ENCODE measurements at regions not wholly inside any gene's neighbourhood (a gene's known extent, or its start where the extent isn't known, plus 50 kb on each side); places are given as distances from the start of the nearest gene placed in this dataset.

GRCh38 chr18:64333584-64333983 is 184.7 kb upstream of the LINC00305 start:
- H3K4me1 Mint-ChIP-seq: no peaks in the 10 kb centered on the region
- H3K36me3 Mint-ChIP-seq: no peaks in the 10 kb centered on the region
- H3K9me3 Mint-ChIP-seq: no peaks in the 10 kb centered on the region
- no peak overlapping the region for H3K27ac Mint-ChIP-seq
- no peak overlapping the region for H3K4me3 Mint-ChIP-seq
- peaks cover 1% of the 10 kb centered on the region for H3K27me3 Mint-ChIP-seq

DNA sequence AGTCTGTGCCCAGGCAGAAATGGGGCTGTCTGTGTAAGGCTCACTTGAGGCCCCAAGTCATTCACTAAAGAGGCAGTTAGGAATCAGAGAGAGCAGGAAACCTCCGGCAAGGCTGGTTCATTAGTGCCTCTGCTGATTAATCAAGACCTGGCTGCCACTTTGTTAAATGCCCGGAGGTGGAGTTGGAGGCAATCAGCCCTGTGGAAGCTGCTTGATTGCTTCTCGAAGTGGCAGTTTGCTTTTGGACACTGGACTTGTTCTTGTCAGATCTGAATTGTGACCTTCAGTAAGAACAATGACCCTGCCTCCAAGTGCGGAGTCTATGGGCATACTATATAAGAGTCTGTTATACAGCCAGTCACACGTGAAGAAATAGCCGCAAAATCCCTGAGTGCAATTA is 183.9 kb upstream of the LINC00305 start:
- H3K27me3 Mint-ChIP-seq: peaks cover 1% of the 10 kb centered on the region
- no peaks in the 10 kb centered on the region for H3K36me3 Mint-ChIP-seq
- H3K27ac Mint-ChIP-seq: no peak overlapping the region
- H3K9me3 Mint-ChIP-seq: no peaks in the 10 kb centered on the region
- no peak overlapping the region for H3K4me3 Mint-ChIP-seq
- H3K4me1 Mint-ChIP-seq: no peaks in the 10 kb centered on the region

GRCh38 chr18:64331419-64331818 is 182.5 kb upstream of the LINC00305 start:
- Mint-ChIP-seq H3K36me3 (no peaks in the 10 kb centered on the region), H3K27me3 (peaks cover 1% of the 10 kb centered on the region), H3K4me3 (no peak overlapping the region), H3K27ac (no peak overlapping the region), H3K4me1 (no peaks in the 10 kb centered on the region), H3K9me3 (no peaks in the 10 kb centered on the region)

DNA sequence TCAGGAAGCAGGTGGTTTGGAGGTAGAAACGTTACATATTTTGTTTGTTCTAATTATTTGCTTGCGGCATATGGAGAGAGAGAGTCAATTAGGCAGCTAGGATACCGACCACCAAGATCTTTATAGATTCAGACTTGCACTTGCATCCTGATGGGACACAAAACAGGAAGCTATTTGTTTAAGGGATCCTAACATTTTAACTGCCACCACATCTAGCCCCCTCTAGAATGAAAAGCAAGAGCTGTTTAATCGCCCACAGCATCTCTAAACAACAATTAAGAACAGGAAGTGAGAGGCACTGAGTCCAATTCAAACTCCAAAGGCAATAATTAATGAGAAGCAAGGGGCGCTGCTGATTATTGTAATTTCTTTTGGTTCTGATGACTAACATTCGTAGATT is 182.0 kb upstream of the LINC00305 start:
- no peak overlapping the region for H3K4me3 Mint-ChIP-seq
- H3K9me3 Mint-ChIP-seq: no peaks in the 10 kb centered on the region
- peaks cover 1% of the 10 kb centered on the region for H3K27me3 Mint-ChIP-seq
- H3K27ac Mint-ChIP-seq: no peak overlapping the region
- no peaks in the 10 kb centered on the region for H3K36me3 Mint-ChIP-seq
- H3K4me1 Mint-ChIP-seq: no peaks in the 10 kb centered on the region

DNA sequence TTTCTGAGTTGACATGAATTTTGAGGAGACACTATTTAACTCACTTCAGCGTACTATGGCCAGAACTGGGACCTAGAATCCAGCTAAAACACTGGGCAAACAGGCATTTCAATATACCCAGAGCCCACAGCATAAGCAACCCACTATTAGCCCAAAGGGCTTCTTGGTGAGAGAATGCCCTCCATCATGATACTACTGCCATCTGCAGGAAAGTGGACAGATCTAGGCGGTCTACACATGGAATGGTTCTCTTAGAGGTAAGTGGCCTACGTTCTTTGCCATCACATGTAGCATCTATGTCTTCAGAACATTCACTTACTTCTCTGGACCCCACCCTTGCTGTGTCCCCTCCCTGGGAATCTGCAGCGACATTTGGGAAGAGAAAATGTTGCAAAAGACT is 181.3 kb upstream of the LINC00305 start:
- peaks cover 1% of the 10 kb centered on the region for H3K27me3 Mint-ChIP-seq
- no peaks in the 10 kb centered on the region for H3K4me1 Mint-ChIP-seq
- no peaks in the 10 kb centered on the region for H3K9me3 Mint-ChIP-seq
- H3K4me3 Mint-ChIP-seq: no peak overlapping the region
- no peaks in the 10 kb centered on the region for H3K36me3 Mint-ChIP-seq
- no peak overlapping the region for H3K27ac Mint-ChIP-seq

GRCh38 chr18:64322189-64322588 is 173.3 kb upstream of the LINC00305 start:
- no peak overlapping the region for H3K27ac Mint-ChIP-seq
- peaks cover 4% of the 10 kb centered on the region for H3K9me3 Mint-ChIP-seq
- no peaks in the 10 kb centered on the region for H3K27me3 Mint-ChIP-seq
- H3K36me3 Mint-ChIP-seq: no peaks in the 10 kb centered on the region
- H3K4me1 Mint-ChIP-seq: no peaks in the 10 kb centered on the region
- no peak overlapping the region for H3K4me3 Mint-ChIP-seq

DNA sequence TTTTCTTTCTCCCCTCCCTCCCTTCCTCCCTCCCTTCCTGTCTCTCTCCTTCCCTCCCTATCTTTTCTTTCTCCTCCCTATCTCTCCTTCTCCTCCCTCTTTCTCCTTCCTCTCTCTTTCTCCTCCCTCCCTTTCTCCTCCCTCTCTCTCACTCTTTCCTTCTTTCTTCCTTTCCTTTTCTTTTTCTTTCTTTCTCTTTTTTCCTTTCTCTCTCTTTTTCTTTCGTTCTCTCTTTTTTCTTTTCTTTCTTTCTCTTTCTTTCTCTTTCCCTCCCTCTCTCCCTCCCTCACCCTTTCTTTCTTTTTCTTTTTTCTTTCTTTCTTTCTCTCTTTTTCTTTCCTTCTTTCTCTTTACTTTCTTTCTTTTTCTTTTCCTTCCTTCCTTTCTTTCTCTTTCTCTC is 169.7 kb upstream of the LINC00305 start:
- H3K4me1 Mint-ChIP-seq: no peaks in the 10 kb centered on the region
- H3K27ac Mint-ChIP-seq: no peak overlapping the region
- no peak overlapping the region for H3K4me3 Mint-ChIP-seq
- H3K36me3 Mint-ChIP-seq: no peaks in the 10 kb centered on the region
- H3K27me3 Mint-ChIP-seq: no peaks in the 10 kb centered on the region
- H3K9me3 Mint-ChIP-seq: peaks cover 4% of the 10 kb centered on the region

- H3K4me3 Mint-ChIP-seq: no peak overlapping the region
- no peaks in the 10 kb centered on the region for H3K27me3 Mint-ChIP-seq
- H3K36me3 Mint-ChIP-seq: no peaks in the 10 kb centered on the region
- H3K4me1 Mint-ChIP-seq: no peaks in the 10 kb centered on the region
- H3K9me3 Mint-ChIP-seq: no peaks in the 10 kb centered on the region
- H3K27ac Mint-ChIP-seq: no peak overlapping the region
Observed at GRCh38 chr18:64311859-64312258, 163.0 kb upstream of the LINC00305 start.

DNA sequence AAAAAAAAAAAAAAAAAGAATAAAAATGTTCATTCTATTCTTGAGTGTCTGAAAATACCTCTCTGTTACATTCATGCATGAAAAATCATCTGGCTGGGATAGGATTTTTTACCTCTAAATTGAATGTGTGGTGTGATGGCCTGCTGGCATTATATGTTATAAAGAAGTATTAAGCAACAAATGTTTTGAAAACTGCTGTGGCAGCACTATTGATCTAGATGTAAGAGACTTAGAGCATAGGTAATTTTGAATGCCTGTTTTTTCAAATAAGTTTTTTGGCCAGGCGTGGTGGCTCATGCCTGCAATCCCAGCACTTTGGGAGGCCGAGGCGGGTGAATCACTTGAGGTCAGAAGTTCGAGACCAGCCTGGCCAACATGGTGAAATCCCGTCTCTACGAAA is 147.0 kb upstream of the LINC00305 start:
- Mint-ChIP-seq H3K9me3 (no peaks in the 10 kb centered on the region), H3K4me1 (no peaks in the 10 kb centered on the region), H3K36me3 (no peaks in the 10 kb centered on the region), H3K27ac (no peak overlapping the region), H3K27me3 (no peaks in the 10 kb centered on the region), H3K4me3 (no peak overlapping the region)

DNA sequence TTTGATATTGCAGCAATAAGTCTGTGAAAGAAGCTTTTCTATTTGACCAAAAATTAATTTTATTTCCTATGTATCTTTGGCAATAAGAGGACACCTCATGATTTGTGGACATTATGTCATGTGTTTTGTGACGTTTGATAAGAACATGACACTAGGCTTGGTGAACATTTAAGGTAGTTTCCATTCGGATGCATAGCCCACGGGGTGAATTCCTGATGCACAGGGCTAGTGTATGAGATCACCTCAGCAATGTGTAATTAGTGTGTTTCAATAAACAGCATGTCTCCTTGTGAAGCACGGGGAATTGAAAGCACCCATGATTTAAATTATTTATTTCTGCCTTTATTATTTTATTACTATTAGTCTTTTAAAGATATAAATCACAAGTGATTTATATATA is 146.1 kb upstream of the LINC00305 start:
- H3K36me3 Mint-ChIP-seq: no peaks in the 10 kb centered on the region
- H3K4me3 Mint-ChIP-seq: no peak overlapping the region
- H3K4me1 Mint-ChIP-seq: no peaks in the 10 kb centered on the region
- H3K9me3 Mint-ChIP-seq: no peaks in the 10 kb centered on the region
- H3K27me3 Mint-ChIP-seq: no peaks in the 10 kb centered on the region
- H3K27ac Mint-ChIP-seq: no peak overlapping the region

- Mint-ChIP-seq H3K9me3 (no peaks in the 10 kb centered on the region), H3K4me1 (no peaks in the 10 kb centered on the region), H3K27ac (no peak overlapping the region), H3K4me3 (no peak overlapping the region), H3K36me3 (no peaks in the 10 kb centered on the region), H3K27me3 (no peaks in the 10 kb centered on the region)
Observed at GRCh38 chr18:64288432-64288831, 139.5 kb upstream of the LINC00305 start.

- H3K27ac Mint-ChIP-seq: no peak overlapping the region
- no peaks in the 10 kb centered on the region for H3K9me3 Mint-ChIP-seq
- H3K27me3 Mint-ChIP-seq: no peaks in the 10 kb centered on the region
- H3K4me1 Mint-ChIP-seq: no peaks in the 10 kb centered on the region
- no peaks in the 10 kb centered on the region for H3K36me3 Mint-ChIP-seq
- H3K4me3 Mint-ChIP-seq: no peak overlapping the region
Observed at GRCh38 chr18:64287926-64288325, 139.0 kb upstream of the LINC00305 start.

GRCh38 chr18:64283059-64283458 is 134.2 kb upstream of the LINC00305 start:
- no peaks in the 10 kb centered on the region for H3K4me1 Mint-ChIP-seq
- no peaks in the 10 kb centered on the region for H3K9me3 Mint-ChIP-seq
- H3K4me3 Mint-ChIP-seq: no peak overlapping the region
- H3K36me3 Mint-ChIP-seq: no peaks in the 10 kb centered on the region
- no peaks in the 10 kb centered on the region for H3K27me3 Mint-ChIP-seq
- no peak overlapping the region for H3K27ac Mint-ChIP-seq

GRCh38 chr18:64278026-64278425 is 129.1 kb upstream of the LINC00305 start:
- H3K9me3 Mint-ChIP-seq: peaks cover 8% of the 10 kb centered on the region
- H3K27me3 Mint-ChIP-seq: no peaks in the 10 kb centered on the region
- H3K4me1 Mint-ChIP-seq: no peaks in the 10 kb centered on the region
- H3K4me3 Mint-ChIP-seq: no peak overlapping the region
- no peak overlapping the region for H3K27ac Mint-ChIP-seq
- H3K36me3 Mint-ChIP-seq: no peaks in the 10 kb centered on the region

DNA sequence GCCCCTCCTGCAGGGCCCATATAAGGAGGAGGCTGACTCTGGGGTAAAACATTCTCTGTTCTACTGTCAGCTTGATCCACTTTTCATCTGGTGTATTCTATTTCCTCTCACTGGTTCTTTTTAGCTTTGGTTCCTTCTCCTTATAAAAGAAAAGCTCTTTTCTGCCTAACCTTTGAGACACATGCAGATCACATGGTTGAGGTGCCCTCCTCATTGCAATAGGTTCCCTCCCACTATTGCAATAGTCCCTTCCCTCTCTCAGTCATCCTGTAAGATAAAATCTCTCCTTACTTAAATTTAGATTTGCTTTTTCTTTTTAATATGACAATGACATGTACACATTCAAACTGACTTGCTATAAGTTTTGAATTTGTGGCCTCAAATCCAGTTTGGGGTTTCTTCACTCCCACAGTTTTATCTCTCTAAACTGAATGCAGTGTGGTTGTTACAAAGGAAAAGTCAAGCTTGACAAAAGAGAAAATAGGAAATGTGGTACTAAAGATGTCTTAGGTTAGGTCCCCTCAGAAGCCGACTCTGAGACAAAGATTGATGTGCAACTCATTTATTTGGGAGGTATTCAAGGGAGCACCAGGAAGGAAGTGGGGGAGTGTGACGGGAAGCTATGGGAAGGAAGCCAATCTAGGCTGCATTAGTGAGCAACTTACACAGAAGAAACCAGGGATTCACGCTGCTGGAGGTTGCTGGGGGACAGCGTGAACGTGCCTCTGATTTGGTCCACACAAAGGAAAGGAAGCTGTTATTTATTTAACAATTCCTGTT is 127.6 kb upstream of the LINC00305 start:
- no peaks in the 10 kb centered on the region for H3K4me1 Mint-ChIP-seq
- no peaks in the 10 kb centered on the region for H3K27me3 Mint-ChIP-seq
- H3K36me3 Mint-ChIP-seq: no peaks in the 10 kb centered on the region
- no peak overlapping the region for H3K27ac Mint-ChIP-seq
- H3K4me3 Mint-ChIP-seq: no peak overlapping the region
- peaks cover 8% of the 10 kb centered on the region for H3K9me3 Mint-ChIP-seq

GRCh38 chr18:64275593-64276300 is 126.9 kb upstream of the LINC00305 start:
- no peaks in the 10 kb centered on the region for H3K27me3 Mint-ChIP-seq
- H3K27ac Mint-ChIP-seq: no peak overlapping the region
- H3K36me3 Mint-ChIP-seq: no peaks in the 10 kb centered on the region
- no peak overlapping the region for H3K4me3 Mint-ChIP-seq
- no peaks in the 10 kb centered on the region for H3K4me1 Mint-ChIP-seq
- H3K9me3 Mint-ChIP-seq: peaks cover 8% of the 10 kb centered on the region
